NB4 (cell line): ENCODE measurements at regions not wholly inside any gene's neighbourhood (a gene's known extent, or its start where the extent isn't known, plus 50 kb on each side); places are given as distances from the start of the nearest gene placed in this dataset.

Source experiments
- CTCF ChIP-seq: IDR thresholded peaks from one replicate; pipeline ENCODE4 v1.5.1; 2012; ENCODE audit warnings: low read depth, low read length
- MAX ChIP-seq: IDR thresholded peaks from 2 replicates; pipeline ENCODE4 v1.6.1; 2011; ENCODE audit warnings: low read depth, low read length
- MYC ChIP-seq: IDR thresholded peaks from 2 replicates; pipeline ENCODE4 v1.6.1; 2011; ENCODE audit warnings: low read depth, low read length
- POLR2A ChIP-seq: IDR thresholded peaks from 2 replicates; pipeline ENCODE4 v1.6.1; 2011; ENCODE audit warnings: mild to moderate bottlenecking; ENCODE audit not compliant: insufficient read length; ENCODE audit errors: extremely low read depth

DNA sequence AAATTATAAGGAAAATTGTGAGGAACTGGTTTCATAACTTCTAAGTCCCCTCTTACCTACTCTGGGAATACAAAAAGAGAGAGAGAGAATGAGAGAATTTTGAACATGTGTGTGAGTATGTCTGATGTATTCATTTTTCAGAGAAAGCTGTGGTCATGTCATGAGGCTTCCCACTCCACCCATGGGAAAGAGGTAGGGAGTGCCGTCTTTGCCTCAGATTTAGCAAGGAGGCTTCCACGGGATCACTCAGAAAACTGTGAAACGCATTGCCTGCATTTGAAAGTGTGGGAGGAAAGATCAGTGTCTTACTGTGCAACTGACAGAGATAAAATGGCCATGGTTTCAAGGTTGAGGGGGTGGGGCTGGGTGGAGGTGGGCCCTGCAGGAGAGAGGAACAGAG, 331.5 kb upstream of the CTNNB1 start:
- TF ChIP-seq CTCF: no peak
- no peak for TF ChIP-seq POLR2A
- TF ChIP-seq MYC: no peak
- TF ChIP-seq MAX: no peak
